T-helper 17 cell (primary cell): ENCODE measurements at regions not wholly inside any gene's neighbourhood (a gene's known extent, or its start where the extent isn't known, plus 50 kb on each side); places are given as distances from the start of the nearest gene placed in this dataset.
A peak's percentile ranks its signal among the peaks of the same experiment; 100 is the strongest.

Experiments
- ATAC-seq: fragments of 150-1000 bp; cut with Tn5 transposase; 2 replicates; pipeline ENCODE4 v1.10.0; 2021; ENCODE audit warnings: mild to moderate bottlenecking, moderate library complexity
- DNase-seq, 3 donors: peaks; one replicate each; pipeline versions ENCODE4 v3.0.0 to v3.0.0-alpha.2; 2020 to 2021
- H3K9me3 ChIP-seq: one replicate; pipeline ENCODE4 v1.7.0; 2013; ENCODE audit warnings: low read length, mild to moderate bottlenecking; ENCODE audit not compliant: control insufficient read depth, poor library complexity, severe bottlenecking
- H3K27ac Mint-ChIP-seq: one replicate; pipeline ENCODE4 v1.8.0; 2022; ENCODE audit warnings: mild to moderate bottlenecking, moderate library complexity, mixed read lengths
- H3K27me3 Mint-ChIP-seq: one replicate; pipeline ENCODE4 v1.8.0; 2022; ENCODE audit warnings: mixed read lengths
- H3K36me3 Mint-ChIP-seq: one replicate; pipeline ENCODE4 v1.8.0; 2022; ENCODE audit warnings: low read depth, mixed read lengths
- H3K4me1 Mint-ChIP-seq: one replicate; pipeline ENCODE4 v1.8.0; 2022; ENCODE audit warnings: mild to moderate bottlenecking, mixed read lengths
- H3K4me3 Mint-ChIP-seq: one replicate; pipeline ENCODE4 v1.8.0; 2022; ENCODE audit warnings: mild to moderate bottlenecking, moderate library complexity, mixed read lengths

DNA sequence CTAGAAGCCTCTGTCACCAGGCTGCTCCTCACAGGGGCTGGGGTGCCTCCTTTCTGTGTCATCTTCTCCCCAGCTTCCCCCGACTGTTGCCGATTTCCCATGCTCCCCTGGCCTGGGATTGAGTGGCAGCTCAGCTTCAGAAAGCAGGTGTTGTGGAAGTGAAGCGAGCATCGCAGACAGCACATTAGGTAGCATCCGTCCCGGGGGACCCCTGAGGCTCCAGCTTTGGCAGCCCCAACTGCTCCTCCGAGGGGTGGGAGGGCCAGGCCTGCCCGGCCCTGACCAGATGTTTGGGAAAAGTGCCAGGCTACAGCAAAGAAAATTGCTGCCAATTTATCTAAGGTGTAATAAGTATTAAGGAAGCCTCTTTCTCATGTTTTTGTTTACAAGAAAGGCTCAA is 1045.6 kb downstream of the BCL11B start:
- DNase-seq (no peak), ATAC-seq (no peak)
- Mint-ChIP-seq H3K36me3 (peaks cover 2% of the 10 kb centered on the region), H3K27ac (peak overlapping the region; percentile 95), H3K4me1 (peaks cover 60% of the 10 kb centered on the region), H3K27me3 (no peaks in the 10 kb centered on the region), H3K4me3 (no peak overlapping the region)
- no peaks in the 10 kb centered on the region for H3K9me3 ChIP-seq

DNA sequence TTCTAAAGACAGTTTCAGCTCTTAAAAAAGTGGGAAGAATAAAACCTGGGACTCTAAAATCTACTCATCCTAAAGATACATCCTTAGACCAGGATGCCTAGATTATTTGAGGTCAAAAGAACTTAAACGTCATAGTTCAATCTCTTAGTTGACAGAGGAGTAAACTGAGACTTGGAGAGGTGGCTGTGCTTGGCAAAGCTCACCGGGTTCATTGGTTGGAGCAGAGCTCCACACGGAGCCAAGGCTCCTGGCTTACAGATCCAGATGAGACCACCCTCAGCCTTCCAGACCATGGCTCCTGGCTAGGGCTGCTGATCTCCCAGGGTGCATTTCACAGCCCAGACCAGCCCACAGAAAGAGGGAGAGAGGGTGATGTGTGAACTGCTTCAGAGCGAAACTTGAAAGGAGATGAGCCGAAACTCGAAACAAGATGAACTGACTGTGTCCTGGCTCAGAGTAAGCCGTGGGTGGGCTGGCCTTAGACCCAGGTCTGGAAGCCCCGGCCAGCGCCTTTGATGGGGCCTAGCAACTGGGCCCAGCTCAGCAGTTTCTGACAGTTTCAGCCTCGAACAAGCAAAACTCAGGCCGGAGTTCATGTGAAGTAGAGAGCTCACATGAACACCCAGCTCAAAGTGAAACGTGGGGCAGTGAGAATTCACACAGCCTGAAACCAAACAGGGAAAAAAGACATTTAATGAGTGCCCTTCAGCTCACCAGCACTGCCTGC is 1044.8 kb downstream of the BCL11B start:
- ATAC-seq (no peak), DNase-seq (no peak)
- peak overlapping the region; percentile 95 for H3K27ac Mint-ChIP-seq
- H3K36me3 Mint-ChIP-seq: peaks cover 2% of the 10 kb centered on the region
- H3K27me3 Mint-ChIP-seq: no peaks in the 10 kb centered on the region
- H3K4me3 Mint-ChIP-seq: peak overlapping the region; percentile 74
- H3K9me3 ChIP-seq: no peaks in the 10 kb centered on the region
- peaks cover 62% of the 10 kb centered on the region for H3K4me1 Mint-ChIP-seq

DNA sequence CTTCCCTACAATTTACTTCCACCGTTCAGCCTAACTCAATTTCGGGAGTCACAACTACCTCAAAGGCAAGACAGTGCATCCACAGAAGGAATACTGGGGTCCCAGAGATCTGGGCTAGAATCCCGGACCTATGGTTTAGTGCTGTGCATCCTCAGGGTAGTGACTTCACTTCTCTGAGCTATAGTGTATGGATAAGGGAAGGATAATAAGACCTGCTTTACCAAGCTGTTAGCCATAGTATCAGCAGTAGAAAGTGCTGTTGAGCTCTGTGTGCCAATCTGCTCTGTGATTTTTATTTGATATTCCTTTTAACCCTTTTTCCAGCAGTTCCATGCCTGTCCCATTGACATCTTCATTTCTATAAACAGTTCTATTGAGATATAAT is 1044.3 kb downstream of the BCL11B start:
- peaks cover 2% of the 10 kb centered on the region for H3K36me3 Mint-ChIP-seq
- H3K4me3 Mint-ChIP-seq: peak overlapping the region; percentile 74
- H3K27ac Mint-ChIP-seq: peak overlapping the region; percentile 95
- peaks cover 58% of the 10 kb centered on the region for H3K4me1 Mint-ChIP-seq
- no peaks in the 10 kb centered on the region for H3K27me3 Mint-ChIP-seq
- H3K9me3 ChIP-seq: no peaks in the 10 kb centered on the region
- ATAC-seq: no peak
- no peak for DNase-seq

DNA sequence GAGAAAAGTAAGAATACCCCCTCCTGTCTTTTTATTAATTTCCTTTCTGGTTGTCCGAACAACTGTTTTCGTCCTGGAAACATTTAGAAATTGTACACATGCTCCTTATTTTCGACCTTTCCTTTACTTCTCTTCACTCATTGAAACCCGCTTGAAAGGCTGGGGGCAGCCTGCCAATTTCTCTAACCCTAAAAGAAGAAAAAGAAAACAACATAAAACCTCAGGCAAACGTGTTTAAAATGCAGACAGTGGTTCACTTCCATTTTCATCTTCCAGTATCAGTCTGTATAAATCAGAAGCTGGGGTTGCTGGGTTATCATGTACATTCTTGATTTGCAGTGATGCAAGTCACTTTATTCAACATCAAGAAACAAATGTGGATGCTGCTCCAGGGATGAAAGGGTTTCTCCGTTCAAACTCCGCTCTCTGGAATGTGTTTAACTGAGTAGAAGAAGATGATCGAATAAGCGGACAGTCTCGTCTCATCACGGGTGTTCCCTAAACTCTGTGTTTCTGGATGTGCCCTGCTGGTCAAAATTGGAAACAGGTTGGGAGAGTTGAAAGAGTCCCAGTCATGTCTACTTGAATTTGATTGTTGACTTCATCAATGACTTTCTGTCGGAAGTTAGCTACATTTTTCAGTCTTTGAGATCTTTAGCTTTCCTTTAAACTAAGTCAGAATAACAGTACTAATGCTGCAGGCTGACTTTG is 1042.2 kb downstream of the BCL11B start:
- ATAC-seq (peak; percentile 22), DNase-seq (no peak)
- Mint-ChIP-seq H3K27me3 (no peaks in the 10 kb centered on the region), H3K36me3 (peaks cover 2% of the 10 kb centered on the region), H3K4me1 (peaks cover 53% of the 10 kb centered on the region), H3K27ac (peak overlapping the region; percentile 95), H3K4me3 (peak overlapping the region; percentile 26)
- no peaks in the 10 kb centered on the region for H3K9me3 ChIP-seq

DNA sequence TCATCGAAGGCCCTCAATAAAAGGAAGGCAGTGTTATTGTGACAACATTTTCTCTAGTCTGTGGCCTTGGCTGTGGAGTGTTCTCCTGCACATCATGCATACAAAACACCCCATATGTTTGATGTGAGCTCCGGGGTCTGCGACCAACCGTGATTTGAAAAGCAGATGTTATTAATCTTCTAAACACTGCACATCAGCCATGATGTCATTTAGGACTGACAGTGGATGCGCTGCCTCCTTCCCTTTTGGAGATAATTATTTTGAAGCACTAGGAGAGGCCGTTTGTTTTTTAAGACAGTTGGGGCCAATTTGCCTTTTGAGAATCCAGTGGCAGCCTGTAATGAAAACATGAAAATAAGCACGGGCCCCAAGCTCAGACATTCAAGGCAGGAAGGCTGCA is 1041.6 kb downstream of the BCL11B start:
- Mint-ChIP-seq H3K4me1 (peaks cover 53% of the 10 kb centered on the region), H3K27ac (peak overlapping the region; percentile 95), H3K27me3 (no peaks in the 10 kb centered on the region), H3K4me3 (no peak overlapping the region), H3K36me3 (peaks cover 2% of the 10 kb centered on the region)
- DNase-seq: no peak
- no peaks in the 10 kb centered on the region for H3K9me3 ChIP-seq
- ATAC-seq: no peak

DNA sequence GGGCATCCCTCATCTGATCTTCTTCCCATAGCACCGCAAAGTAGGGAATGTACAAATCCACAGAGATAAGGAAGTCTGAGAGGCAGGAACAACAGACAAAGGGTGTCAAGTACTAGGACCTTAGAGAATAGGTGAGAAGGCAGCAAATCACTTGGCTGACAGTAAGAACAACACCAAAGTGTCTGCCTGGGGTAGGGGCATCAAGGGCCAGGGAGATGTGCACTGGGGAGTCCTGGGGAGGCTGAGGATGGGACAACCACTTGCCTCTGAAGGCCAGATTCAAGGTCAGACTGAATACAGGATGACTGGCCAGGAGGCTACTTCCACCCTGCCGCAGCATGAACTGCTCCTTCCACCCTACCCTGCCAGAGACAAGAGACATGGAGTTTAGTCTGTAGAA is 1040.8 kb downstream of the BCL11B start:
- Mint-ChIP-seq H3K4me1 (peaks cover 50% of the 10 kb centered on the region), H3K27ac (no peak overlapping the region), H3K4me3 (no peak overlapping the region), H3K36me3 (peaks cover 2% of the 10 kb centered on the region), H3K27me3 (no peaks in the 10 kb centered on the region)
- no peaks in the 10 kb centered on the region for H3K9me3 ChIP-seq
- DNase-seq: no peak
- ATAC-seq: no peak

DNA sequence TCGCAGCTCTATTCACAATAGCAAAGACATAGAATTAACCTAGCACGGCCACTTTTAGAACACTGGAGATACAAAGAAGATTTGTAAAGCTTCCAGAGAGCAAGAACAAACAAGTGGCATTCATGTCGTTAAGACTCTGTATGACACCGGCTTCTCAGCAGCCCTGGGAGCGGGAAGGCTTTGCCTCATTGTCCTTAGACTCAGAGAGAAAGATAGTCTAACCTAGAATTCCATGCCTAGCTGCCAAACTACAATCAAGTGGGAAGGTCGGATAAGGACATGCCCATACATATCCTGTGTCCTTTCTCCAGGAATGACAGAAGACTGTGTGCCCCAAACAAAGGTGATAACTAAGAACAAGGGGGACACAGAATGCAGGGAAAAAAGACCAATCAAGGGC is 1038.3 kb downstream of the BCL11B start:
- no peak overlapping the region for H3K27ac Mint-ChIP-seq
- no peaks in the 10 kb centered on the region for H3K9me3 ChIP-seq
- H3K4me3 Mint-ChIP-seq: no peak overlapping the region

DNA sequence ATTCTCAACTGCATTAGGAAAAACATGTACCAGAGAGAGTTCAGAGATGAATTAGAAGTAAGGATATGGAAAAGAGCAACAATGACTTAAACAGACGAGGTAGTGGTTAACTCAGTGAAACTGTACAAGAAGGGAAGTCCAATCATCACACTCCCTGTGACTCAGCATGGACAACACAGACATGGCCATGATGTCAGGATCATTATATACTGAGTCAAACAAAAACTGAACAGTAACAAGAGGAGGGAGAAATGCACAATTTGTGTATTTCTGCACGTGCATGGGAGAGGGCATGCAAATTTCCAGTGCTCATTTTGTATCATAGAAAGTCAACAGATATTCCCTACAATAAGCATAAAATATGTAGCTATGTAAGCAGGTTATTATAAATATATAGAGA is 1037.8 kb downstream of the BCL11B start:
- ATAC-seq: no peak
- H3K27me3 Mint-ChIP-seq: no peaks in the 10 kb centered on the region

More for the DNA sequence above, 1038.3 kb downstream of the BCL11B start:
- H3K4me1 Mint-ChIP-seq: peaks cover 40% of the 10 kb centered on the region
- H3K36me3 Mint-ChIP-seq: peaks cover under 1% of the 10 kb centered on the region
- DNase-seq: no peak
- H3K27me3 Mint-ChIP-seq: no peaks in the 10 kb centered on the region
- ATAC-seq: no peak

DNA sequence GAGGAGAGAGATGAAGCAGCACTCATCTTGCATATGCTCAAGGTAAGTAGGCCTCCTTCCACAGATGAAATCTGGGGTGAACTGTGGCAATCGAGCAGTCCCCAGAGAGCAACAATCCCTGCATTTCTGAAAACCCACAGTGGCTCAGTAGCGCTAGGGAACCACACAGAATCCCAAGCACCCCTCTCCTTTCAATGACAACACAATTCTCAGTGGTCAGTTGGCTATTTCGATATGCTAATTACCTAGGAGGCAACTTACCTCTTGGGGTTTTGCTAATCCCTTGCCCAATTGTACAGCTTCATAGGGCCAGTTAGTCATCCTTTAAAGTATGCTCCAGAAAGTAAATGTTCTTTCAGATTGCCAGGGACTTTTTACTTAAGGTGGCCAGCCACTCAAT is 1035.7 kb downstream of the BCL11B start:
- Mint-ChIP-seq H3K4me1 (peaks cover 28% of the 10 kb centered on the region), H3K36me3 (no peaks in the 10 kb centered on the region), H3K27ac (no peak overlapping the region), H3K4me3 (no peak overlapping the region), H3K27me3 (no peaks in the 10 kb centered on the region)
- H3K9me3 ChIP-seq: no peaks in the 10 kb centered on the region
- ATAC-seq (no peak), DNase-seq (no peak)

More for the DNA sequence above, 1037.8 kb downstream of the BCL11B start:
- no peaks in the 10 kb centered on the region for H3K9me3 ChIP-seq
- no peak for DNase-seq
- no peak overlapping the region for H3K4me3 Mint-ChIP-seq
- H3K36me3 Mint-ChIP-seq: no peaks in the 10 kb centered on the region
- H3K4me1 Mint-ChIP-seq: peaks cover 43% of the 10 kb centered on the region
- no peak overlapping the region for H3K27ac Mint-ChIP-seq

DNA sequence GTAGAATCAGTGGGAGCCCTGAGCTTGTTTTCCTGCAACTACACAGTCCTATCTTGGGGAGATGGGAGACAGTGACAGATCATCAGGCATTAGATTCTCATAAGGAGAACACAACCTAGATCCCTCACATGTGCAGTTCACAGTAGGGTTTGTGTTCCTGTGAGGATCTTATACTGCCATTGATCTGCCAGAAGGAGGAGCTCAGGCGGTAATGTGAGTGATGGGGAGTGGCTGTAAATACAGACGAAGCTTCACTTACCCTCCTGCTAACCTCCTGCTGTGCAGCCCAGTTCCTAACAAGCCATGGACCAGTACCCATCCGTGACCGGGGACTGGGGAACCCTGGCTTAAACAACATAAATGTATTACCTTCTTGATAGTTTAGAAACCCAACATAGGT is 1034.1 kb downstream of the BCL11B start:
- no peaks in the 10 kb centered on the region for H3K36me3 Mint-ChIP-seq
- no peak overlapping the region for H3K27ac Mint-ChIP-seq
- DNase-seq (no peak), ATAC-seq (peak; percentile 50)
- peaks cover 26% of the 10 kb centered on the region for H3K4me1 Mint-ChIP-seq
- no peak overlapping the region for H3K4me3 Mint-ChIP-seq
- H3K27me3 Mint-ChIP-seq: no peaks in the 10 kb centered on the region
- H3K9me3 ChIP-seq: no peaks in the 10 kb centered on the region

DNA sequence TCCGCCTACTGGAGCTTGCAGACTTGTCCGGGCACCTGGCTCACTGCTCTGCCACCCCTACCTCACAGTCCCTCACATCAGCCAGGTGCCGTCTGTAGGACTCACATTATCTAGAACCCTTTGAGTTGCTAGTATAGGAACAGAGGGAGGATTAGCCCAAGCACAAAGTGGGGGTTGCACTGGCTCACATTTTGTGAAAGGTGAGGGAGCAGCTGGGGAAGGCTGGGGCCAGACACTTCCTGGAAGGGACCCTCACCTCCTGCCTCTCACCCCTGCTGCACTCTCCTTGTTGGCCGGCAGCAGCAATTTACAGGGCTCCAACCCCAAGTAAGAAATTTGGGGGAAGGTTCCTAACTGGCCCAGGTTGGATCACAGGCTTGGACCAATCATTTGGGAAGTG is 1031.6 kb downstream of the BCL11B start:
- Mint-ChIP-seq H3K36me3 (no peaks in the 10 kb centered on the region), H3K27ac (no peak overlapping the region), H3K27me3 (no peaks in the 10 kb centered on the region), H3K4me1 (peaks cover 14% of the 10 kb centered on the region), H3K4me3 (no peak overlapping the region)
- ATAC-seq (no peak), DNase-seq (no peak)
- H3K9me3 ChIP-seq: no peaks in the 10 kb centered on the region

DNA sequence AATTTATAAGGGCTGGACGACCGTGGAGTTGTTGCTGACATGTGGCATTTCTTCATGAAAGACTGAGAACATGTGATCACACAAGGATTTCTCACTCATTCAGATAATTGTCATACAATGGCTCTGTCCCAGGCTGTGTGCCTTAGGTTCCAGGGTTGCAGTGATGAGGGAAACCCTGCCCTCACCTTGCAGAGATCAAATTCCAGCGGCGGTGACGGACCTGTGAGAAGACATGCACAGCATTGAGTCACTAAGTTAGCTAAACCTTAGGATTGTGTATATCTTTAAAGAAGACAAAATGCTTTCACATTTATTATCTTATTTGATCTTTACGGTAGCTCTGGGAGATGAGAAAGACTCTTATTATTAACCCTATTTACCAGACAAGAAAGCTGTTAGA is 1029.1 kb downstream of the BCL11B start:
- ATAC-seq: no peak
- H3K27me3 Mint-ChIP-seq: no peaks in the 10 kb centered on the region
- DNase-seq: no peak
- H3K4me1 Mint-ChIP-seq: peaks cover 18% of the 10 kb centered on the region
- no peak overlapping the region for H3K4me3 Mint-ChIP-seq
- no peak overlapping the region for H3K27ac Mint-ChIP-seq
- no peaks in the 10 kb centered on the region for H3K36me3 Mint-ChIP-seq
- H3K9me3 ChIP-seq: no peaks in the 10 kb centered on the region

DNA sequence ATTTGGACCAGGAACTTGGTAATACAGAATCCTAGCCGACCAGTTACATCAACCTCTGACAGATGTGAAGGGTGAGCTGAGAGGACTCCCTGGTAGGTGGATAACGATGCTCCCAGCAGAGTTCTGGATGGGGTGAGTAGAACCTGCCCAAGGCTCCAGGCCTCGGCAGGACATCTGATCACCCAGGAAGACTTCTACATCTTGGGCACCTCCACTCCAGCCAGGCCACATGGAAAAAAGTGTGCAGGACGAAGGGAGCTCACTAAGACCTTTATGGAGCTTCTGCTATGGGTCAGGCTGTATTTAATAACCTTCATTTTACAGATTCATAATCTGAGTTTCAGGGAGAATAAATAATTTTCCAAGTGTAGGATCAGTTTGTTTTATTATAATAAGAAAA is 1028.7 kb downstream of the BCL11B start:
- no peaks in the 10 kb centered on the region for H3K9me3 ChIP-seq
- Mint-ChIP-seq H3K36me3 (no peaks in the 10 kb centered on the region), H3K27ac (no peak overlapping the region), H3K27me3 (no peaks in the 10 kb centered on the region), H3K4me1 (peaks cover 13% of the 10 kb centered on the region), H3K4me3 (no peak overlapping the region)
- ATAC-seq (no peak), DNase-seq (no peak)
